ENCODE measurements at regions not wholly inside any gene's neighbourhood (a gene's known extent, or its start where the extent isn't known, plus 50 kb on each side); places are given as distances from the start of the nearest gene placed in this dataset.
"Not testable (repeated sequence)": the region's sequence is repeated elsewhere in the genome, so short reads cannot be mapped to it uniquely, and the experiment has no call there.

DNA sequence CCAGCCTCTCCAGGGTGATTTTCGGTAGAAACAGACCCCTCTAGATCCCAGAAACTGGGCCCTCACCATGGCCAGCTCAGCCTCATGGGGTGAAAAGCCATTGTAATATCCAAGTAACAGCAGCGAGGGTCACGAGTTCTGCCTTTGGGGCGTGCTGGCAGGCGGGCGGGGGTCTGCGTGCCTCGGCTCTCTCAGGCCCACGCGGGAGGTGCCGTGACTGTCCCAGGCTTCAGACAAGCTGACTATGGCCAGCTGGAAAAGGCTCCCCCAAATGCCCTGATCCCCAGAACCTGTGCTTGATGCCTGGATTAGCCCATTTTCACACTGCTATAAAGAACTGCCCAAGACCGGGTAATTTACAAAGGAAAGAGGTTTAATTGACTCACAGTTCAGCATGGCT is 160.2 kb downstream of the LAT start:
- TF ChIP-seq POLR2A, CHD1 (IDR thresholded peaks at IDR 0.05; ENCODE audit: low read depth, low read length): not testable (repeated sequence)
- TF ChIP-seq, protein P1, sequence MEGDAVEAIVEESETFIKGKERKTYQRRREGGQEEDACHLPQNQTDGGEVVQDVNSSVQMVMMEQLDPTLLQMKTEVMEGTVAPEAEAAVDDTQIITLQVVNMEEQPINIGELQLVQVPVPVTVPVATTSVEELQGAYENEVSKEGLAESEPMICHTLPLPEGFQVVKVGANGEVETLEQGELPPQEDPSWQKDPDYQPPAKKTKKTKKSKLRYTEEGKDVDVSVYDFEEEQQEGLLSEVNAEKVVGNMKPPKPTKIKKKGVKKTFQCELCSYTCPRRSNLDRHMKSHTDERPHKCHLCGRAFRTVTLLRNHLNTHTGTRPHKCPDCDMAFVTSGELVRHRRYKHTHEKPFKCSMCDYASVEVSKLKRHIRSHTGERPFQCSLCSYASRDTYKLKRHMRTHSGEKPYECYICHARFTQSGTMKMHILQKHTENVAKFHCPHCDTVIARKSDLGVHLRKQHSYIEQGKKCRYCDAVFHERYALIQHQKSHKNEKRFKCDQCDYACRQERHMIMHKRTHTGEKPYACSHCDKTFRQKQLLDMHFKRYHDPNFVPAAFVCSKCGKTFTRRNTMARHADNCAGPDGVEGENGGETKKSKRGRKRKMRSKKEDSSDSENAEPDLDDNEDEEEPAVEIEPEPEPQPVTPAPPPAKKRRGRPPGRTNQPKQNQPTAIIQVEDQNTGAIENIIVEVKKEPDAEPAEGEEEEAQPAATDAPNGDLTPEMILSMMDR (conservative IDR thresholded peaks at IDR 0.05; ENCODE audit: low read depth, low read length), result not testable (repeated sequence)

Measured in IMR-90 (cell line).